Stimulated activated CD4-positive, alpha-beta T cell treated with anti-CD3 and anti-CD28 coated beads, Interleukin-2, amount 100 ng/mL, for 24 hours (primary cell): ENCODE measurements at regions not wholly inside any gene's neighbourhood (a gene's known extent, or its start where the extent isn't known, plus 50 kb on each side); places are given as distances from the start of the nearest gene placed in this dataset.
"Not testable (repeated sequence)": the region's sequence is repeated elsewhere in the genome, so short reads cannot be mapped to it uniquely, and the experiment has no call there.

Experiments used
- DNase-seq, 2 donors: peaks; one replicate each; pipeline ENCODE4 v3.0.0-alpha.2; 2020

- not testable (repeated sequence) for DNase-seq
These were observed 88.9 kb upstream of the PLGLB2 start for GRCh38 chr2:87658976-87659375.

DNA sequence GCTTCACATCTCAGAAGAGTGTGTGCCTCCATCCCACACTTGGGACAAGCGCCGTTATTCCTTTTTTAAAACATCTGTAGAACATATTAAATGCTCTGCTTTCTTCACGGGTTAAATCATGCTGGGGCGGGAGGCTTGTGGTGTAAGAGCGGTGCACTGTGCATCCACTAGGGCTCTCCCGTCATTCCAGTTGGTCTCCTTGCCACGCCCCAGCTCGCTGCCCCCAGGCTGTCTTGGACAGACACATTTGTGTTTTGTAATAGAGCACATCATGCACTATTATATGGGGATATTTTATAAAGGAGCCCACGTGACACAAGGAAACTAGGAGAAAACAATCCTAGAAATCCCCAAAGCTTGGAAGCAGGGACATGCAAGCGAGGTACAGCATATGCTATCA, 87.7 kb upstream of the PLGLB2 start:
- not testable (repeated sequence) for DNase-seq

DNA sequence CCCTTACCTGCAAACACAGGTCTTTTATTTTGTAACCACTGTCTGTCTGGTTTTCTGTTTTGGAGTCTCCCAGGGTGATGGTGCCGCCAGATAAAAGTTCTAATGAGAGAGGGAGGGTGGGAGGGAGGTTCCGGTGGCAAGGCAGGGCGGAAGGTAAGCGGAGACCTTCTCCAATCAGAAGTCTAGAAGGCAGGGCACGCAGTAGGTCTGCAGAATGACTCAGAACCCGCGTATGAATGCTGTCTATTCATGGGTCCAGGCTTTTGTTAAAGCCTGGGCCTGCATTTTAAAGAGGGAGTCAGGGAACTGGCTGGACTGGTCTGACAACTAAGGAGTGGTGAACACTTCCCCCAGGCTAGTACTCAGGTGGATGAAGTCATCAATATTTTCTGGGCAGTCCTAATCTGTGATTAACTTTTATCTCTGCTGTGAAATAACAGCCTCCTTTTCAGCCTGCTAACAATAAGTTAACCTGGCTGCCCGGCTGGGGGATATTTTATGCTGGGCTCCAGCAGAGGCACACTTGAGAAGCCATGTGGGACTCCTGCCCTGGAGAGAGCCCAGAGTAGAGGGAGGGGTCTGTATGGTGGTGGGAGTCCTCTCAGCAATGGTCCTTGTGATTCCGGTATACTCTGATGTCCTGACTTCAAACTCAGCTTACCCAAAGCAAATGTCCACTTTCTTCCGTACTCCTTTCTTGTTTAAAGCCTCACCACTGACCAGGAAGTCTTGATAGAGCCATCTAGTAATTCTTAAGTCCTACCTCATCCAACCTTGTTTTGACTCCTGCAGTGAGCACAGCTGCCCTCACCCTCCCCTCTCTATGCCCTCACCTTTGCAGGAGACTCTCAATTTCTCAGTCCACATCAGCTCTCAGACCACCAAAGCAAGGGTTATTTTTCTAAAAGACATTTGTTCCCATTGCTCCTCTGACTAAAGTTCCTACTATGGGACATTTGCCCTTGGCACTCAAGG, 85.3 kb upstream of the PLGLB2 start:
- not testable (repeated sequence) for DNase-seq

DNA sequence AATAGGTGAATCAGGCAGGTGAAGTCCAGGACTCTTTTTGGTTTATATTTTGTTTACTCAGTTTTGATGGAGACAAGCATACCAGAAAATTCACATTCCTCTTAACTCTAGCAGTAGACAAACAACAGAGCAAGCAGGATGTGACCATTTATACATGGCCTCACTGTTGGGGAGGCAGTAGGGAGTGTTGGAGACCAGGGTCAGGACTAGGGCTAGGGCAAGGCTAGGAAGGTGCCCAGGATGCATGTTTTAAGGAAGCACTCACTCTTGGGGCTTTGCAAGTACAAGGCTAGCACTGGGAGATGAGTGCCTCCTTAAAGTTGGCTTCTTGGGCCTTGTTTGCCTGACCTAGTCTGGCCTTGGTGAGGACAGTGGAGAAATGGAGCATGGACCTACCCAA, 84.5 kb upstream of the PLGLB2 start:
- DNase-seq, result not testable (repeated sequence)

DNA sequence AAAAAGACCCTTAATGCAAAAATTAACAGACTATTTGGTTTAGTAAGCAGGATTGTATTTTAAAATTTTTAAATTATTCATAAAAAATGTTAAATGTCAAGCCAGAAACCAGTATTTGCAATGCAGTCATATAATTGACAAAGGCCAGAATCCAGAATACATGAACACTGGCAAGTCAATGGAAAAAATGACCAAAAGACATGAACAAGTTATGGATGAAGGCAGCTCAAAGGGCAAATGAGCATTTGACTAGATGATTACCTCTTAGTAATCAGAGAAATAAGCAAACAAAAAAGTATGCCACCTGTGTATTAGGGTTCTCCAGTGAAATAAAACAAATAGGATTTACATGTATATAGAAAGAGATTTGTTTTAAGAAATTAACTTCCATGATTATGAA, 80.9 kb upstream of the PLGLB2 start:
- not testable (repeated sequence) for DNase-seq

GRCh38 chr2:87668361-87668760, 79.5 kb upstream of the PLGLB2 start:
- DNase-seq, result not testable (repeated sequence)

GRCh38 chr2:87669633-87670231, 78.2 kb upstream of the PLGLB2 start:
- DNase-seq, result not testable (repeated sequence)

- not testable (repeated sequence) for DNase-seq
These were observed 75.5 kb upstream of the PLGLB2 start for GRCh38 chr2:87672404-87672803.

- not testable (repeated sequence) for DNase-seq
These were observed 73.2 kb upstream of the PLGLB2 start for GRCh38 chr2:87674729-87675128.

DNA sequence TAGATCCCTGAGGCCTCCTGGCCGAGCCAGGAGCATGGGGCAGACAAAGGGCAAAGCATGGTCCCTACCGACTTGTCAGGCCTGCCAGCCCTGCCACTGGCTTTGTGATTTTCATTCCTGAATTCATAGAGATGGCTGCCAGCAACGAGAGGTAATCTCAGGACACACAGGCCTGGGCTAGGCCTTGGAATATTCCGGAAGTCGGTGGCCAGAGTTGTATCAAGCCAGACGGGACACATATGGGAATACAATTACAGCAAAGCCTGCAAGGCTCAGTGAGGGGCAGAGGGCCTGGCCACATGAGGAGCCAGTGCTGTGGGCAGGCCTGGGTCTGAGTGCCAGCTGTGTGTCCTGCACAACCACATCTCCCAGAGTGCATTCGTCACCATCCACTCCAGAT, 72.4 kb upstream of the PLGLB2 start:
- DNase-seq, result not testable (repeated sequence)

- not testable (repeated sequence) for DNase-seq
These were observed 70.4 kb upstream of the PLGLB2 start for GRCh38 chr2:87677421-87677923.

DNA sequence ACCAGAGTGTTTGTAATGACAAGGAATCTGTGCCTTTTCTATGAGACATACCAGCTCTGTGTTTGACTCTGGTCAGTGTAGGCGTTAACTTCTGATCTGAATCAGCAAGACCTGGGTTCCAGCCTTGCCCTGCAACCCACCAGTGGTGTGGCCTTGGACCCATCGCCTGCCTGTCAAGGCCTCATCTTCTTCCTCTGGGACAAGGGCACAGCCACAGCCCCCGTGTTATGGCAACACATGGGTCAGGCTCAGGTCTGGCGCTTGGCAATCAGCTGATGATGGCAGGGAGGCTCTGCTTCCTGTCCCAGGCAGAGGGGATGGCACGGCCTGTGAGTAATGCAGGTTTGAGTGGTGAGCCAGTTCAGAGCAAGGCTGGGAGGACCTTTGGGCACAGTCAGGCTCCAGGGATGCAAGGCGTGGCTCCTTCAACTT, 69.1 kb upstream of the PLGLB2 start:
- not testable (repeated sequence) for DNase-seq

DNA sequence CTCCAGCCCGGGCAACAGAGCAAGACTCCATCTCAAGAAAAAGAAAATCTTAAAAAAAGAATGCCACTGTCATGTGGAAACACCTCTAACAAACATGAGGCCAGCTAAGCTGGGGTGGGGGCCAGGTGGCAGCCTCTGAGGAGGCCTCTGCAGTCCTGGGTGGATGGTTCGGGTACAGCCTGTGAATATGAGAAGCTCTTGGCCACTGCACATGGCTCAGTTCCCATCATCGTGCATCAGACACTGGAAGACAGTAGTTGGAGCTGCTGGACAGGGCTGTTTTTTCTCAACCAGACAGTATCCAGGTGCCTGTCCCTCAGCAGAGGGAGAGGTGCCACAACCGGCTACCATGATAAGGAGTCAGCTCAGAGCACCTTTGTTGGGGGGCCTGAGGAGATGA, 67.9 kb upstream of the PLGLB2 start:
- DNase-seq, result not testable (repeated sequence)

- DNase-seq, result not testable (repeated sequence)
These were observed 67.2 kb upstream of the PLGLB2 start for GRCh38 chr2:87680691-87681090.

DNA sequence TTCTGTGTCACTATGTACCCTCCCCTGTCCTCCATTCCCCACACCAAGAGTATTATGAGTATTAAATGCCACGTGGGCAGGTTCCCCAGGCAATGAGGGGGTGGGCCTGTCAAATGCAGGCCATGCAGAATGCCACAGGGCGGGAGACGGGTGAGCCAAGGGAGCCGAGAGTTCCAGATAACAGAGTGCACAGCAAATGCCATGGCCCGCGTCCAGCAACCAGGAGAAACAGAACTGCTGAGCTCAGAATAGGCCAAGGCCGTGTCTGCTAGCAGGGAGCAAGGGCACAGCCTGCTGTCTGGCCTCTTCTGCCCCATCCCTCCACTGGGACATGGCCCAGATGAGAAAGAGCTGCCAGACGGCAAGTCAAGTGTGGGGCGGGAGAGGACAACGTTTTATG, 64.4 kb upstream of the PLGLB2 start:
- DNase-seq, result not testable (repeated sequence)

- DNase-seq, result not testable (repeated sequence)
These were observed 63.9 kb upstream of the PLGLB2 start for GRCh38 chr2:87683961-87684360.

GRCh38 chr2:87685558-87685957, 62.3 kb upstream of the PLGLB2 start:
- DNase-seq, result not testable (repeated sequence)

DNA sequence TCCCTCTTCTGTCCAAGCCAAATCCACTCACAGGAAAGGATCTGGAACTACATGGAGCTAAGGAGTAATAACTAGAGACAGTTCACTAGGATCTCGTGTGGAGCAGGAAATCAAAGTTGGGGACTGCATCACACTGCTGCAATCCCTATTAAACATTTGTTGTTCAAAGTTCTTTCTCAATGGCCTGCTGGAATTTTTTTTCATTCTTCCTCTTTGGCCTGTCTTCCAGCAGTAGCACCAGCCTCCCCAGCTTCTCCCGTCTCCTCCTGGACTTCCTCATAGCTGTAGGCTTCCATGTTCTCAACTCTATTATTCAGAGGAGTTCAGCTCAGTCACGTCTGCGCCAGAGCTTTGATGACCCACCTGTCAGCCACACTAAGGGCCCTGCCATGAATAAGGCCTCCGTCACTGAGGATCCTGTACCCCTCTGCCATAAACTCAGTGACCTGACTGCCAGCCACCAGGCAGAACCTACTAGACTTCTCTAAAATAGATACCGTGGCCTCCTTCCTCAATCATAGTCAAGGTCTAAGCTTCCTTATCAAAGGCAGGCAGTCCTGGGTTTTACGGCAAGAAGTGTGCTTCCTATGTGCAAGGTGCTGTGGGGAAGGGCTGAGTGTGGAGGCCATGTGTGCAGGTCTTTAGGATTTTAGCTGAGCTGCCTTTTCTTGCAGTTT, 60.9 kb upstream of the PLGLB2 start:
- not testable (repeated sequence) for DNase-seq

DNA sequence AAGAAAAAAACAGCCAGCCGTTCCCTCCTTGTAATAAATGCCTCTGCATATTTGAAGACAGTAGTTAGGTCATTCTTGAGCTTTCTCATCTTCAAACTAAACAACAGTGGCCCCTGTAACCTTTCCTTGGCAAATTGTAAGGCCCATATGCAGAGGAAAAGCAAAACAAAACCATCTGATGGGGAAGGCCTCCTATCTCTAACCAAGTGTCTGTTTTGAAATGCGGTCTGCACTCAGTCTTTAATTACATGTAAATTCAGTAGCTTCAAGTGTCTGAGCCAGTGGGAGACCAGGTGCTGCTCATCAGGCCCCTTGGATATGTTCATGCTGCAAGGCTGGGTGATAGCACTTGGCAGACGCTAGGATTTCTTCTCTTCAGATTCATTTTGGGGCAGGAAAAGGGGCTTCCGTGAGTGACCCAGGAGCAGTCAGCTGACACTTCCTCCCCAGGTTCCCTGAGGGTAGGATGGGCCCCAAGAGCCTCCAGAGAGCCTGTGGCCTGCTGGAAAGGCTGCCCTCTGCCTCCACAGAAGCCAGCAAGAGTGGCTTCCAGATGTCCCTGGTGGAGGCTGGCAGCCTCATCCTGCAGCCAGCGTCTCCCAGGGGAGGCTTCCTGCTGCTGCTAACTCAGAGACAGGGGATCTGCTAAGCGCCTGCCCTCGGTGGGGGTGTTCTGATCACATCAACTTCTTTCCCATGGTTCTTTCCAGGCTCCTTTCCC, 60.2 kb upstream of the PLGLB2 start:
- DNase-seq, result not testable (repeated sequence)

GRCh38 chr2:87691899-87692592, 55.8 kb upstream of the PLGLB2 start:
- not testable (repeated sequence) for DNase-seq

DNA sequence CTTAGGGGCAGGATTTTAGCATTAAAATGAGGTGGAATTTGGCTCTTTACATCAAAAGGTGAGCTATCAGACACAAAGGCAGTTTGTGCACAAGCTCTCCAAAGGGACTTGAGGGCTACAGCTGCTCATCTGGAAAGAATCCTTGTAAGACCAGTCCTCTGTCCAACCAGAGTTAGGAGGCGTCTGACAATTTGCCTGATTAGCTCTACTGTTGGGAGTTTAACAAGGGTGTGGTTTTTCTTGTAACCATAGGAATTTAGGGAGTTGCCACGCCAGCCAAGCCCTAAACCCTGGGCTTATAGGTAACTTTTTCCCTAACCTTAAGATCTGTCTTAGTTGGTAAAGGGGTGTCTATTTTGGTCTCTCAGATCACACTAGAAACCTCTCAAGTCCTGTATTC, 55.0 kb upstream of the PLGLB2 start:
- DNase-seq, result not testable (repeated sequence)

DNA sequence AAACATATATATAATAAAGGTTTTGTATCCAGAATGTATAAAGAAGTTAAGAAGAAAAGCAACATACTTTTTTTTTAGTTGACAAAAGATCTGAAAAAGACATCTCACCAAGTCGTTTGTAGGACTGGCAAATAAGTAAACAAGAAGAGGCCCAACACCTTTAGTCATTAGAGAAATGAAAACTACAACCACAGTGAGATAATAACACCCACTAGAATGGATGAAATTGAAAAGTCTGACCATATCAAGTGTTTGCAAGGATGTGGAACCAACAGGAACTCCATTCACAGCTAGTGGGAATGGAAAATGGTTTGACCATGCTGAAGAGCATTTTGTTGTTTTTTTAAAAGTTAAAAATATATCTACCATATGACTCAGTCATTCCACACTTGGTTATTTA, 54.0 kb upstream of the PLGLB2 start:
- DNase-seq, result not testable (repeated sequence)
